Endodermal cell (in vitro differentiated cells): ENCODE measurements at regions not wholly inside any gene's neighbourhood (a gene's known extent, or its start where the extent isn't known, plus 50 kb on each side); places are given as distances from the start of the nearest gene placed in this dataset.

ENCODE experiments used
- DNase-seq: peaks from one replicate; pipeline ENCODE4 v3.0.0-alpha.2; 2017
- H3K27ac ChIP-seq: 2 replicates; pipeline ENCODE4 v1.5.1; 2013; ENCODE audit warnings: mild to moderate bottlenecking, low read depth, low read length, moderate library complexity
- H3K27me3 ChIP-seq: 2 replicates; pipeline ENCODE4 v1.6.1; 2013; ENCODE audit warnings: mild to moderate bottlenecking, low read length, moderate library complexity; ENCODE audit not compliant: insufficient read depth, control insufficient read depth, poor library complexity, severe bottlenecking
- H3K36me3 ChIP-seq: 2 replicates; pipeline ENCODE4 v1.7.0; 2013; ENCODE audit warnings: mild to moderate bottlenecking, low read length, moderate library complexity; ENCODE audit not compliant: control insufficient read depth, insufficient read depth
- H3K4me1 ChIP-seq: one replicate; pipeline ENCODE4 v1.7.0; 2013; ENCODE audit warnings: low read length; ENCODE audit not compliant: control insufficient read depth, insufficient read depth
- H3K4me3 ChIP-seq: 2 replicates; pipeline ENCODE4 v1.5.1; 2013; ENCODE audit warnings: mild to moderate bottlenecking, low read length, moderate library complexity
- H3K9ac ChIP-seq: 2 replicates; pipeline ENCODE4 v1.6.1; 2013; ENCODE audit warnings: mild to moderate bottlenecking, low read length, moderate library complexity; ENCODE audit not compliant: poor library complexity, severe bottlenecking; ENCODE audit errors: extremely low read depth
- H3K9me3 ChIP-seq: 2 replicates; pipeline ENCODE4 v1.6.1; 2013; ENCODE audit warnings: mild to moderate bottlenecking, low read length, moderate library complexity; ENCODE audit not compliant: control insufficient read depth
- H3K27ac Mint-ChIP-seq: 2 replicates; pipeline ENCODE4 v1.8.0; 2020; ENCODE audit warnings: mixed read lengths
- H3K27me3 Mint-ChIP-seq: 2 replicates; pipeline ENCODE4 v1.8.0; 2021; ENCODE audit warnings: mild to moderate bottlenecking, mixed read lengths; ENCODE audit not compliant: insufficient read depth
- H3K36me3 Mint-ChIP-seq: 2 replicates; pipeline ENCODE4 v1.8.0; 2020; ENCODE audit warnings: low read depth, mixed read lengths
- H3K4me1 Mint-ChIP-seq: 2 replicates; pipeline ENCODE4 v1.8.0; 2020; ENCODE audit warnings: mixed read lengths
- H3K4me3 Mint-ChIP-seq: 2 replicates; pipeline ENCODE4 v1.8.0; 2020; ENCODE audit warnings: mild to moderate bottlenecking, moderate library complexity, mixed read lengths
- H3K9me3 Mint-ChIP-seq: 2 replicates; pipeline ENCODE4 v1.8.0; 2020; ENCODE audit warnings: mild to moderate bottlenecking, mixed read lengths
- WGBS, 2 experiments: methylation state at CpG; one replicate each; pipeline versions ENCODE4 v1.1.5 to v1.1.7; 2013; ENCODE audit warnings: missing lambda C conversion rate in 2 of 2, mixed read lengths in 1 of 2; ENCODE audit not compliant: insufficient coverage in 1 of 2, insufficient read length in 1 of 2; 5-methylcytosine and 5-hydroxymethylcytosine counted together
- TF ChIP-seq, protein P1 (sequence below): fragments of 200-600 bp; sonication (generic); conservative IDR thresholded peaks from 2 replicates; pipeline ENCODE4 v1.5.0; 2021; ENCODE audit warnings: antibody characterized with exemption, mild to moderate bottlenecking

DNA sequence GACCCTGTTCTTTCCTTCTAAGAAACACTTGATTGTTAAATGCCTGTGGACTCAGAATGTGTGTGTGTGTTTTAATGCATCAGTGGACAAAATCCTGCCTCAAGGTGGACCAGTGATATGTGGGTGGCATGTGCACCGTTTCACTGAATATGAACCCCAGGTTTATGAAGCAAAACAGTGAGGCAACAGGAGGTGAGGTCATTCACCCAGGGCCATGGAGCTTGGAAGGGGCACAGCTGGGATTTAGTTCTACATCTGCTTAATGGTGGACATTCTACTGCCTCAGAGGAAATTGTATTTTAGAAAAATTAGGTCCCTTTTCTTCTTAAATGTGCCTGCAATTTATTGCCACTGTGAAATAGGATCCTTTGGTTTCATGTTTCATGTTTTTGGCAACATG is 549.5 kb upstream of the EEF2KMT start:
- H3K4me1 ChIP-seq, result no peaks in the 10 kb centered on the region
- 80 to 86% methylated on average over 1 of the region's 1 CpG for WGBS, 2 experiments
- peaks cover 2% of the 10 kb centered on the region for H3K27me3 Mint-ChIP-seq
- no peak overlapping the region for H3K27ac ChIP-seq
- no peaks in the 10 kb centered on the region for H3K36me3 Mint-ChIP-seq
- H3K27me3 ChIP-seq, result no peaks in the 10 kb centered on the region
- no peak overlapping the region for H3K9ac ChIP-seq
- no peaks in the 10 kb centered on the region for H3K9me3 Mint-ChIP-seq
- H3K9me3 ChIP-seq, result no peaks in the 10 kb centered on the region
- no peak overlapping the region for H3K27ac Mint-ChIP-seq
- no peaks in the 10 kb centered on the region for H3K36me3 ChIP-seq
- DNase-seq, result no peak
- no peak overlapping the region for H3K4me3 Mint-ChIP-seq
- peaks cover 21% of the 10 kb centered on the region for H3K4me1 Mint-ChIP-seq
- H3K4me3 ChIP-seq, result no peak overlapping the region
- TF ChIP-seq, protein P1, sequence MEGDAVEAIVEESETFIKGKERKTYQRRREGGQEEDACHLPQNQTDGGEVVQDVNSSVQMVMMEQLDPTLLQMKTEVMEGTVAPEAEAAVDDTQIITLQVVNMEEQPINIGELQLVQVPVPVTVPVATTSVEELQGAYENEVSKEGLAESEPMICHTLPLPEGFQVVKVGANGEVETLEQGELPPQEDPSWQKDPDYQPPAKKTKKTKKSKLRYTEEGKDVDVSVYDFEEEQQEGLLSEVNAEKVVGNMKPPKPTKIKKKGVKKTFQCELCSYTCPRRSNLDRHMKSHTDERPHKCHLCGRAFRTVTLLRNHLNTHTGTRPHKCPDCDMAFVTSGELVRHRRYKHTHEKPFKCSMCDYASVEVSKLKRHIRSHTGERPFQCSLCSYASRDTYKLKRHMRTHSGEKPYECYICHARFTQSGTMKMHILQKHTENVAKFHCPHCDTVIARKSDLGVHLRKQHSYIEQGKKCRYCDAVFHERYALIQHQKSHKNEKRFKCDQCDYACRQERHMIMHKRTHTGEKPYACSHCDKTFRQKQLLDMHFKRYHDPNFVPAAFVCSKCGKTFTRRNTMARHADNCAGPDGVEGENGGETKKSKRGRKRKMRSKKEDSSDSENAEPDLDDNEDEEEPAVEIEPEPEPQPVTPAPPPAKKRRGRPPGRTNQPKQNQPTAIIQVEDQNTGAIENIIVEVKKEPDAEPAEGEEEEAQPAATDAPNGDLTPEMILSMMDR, result no peak

DNA sequence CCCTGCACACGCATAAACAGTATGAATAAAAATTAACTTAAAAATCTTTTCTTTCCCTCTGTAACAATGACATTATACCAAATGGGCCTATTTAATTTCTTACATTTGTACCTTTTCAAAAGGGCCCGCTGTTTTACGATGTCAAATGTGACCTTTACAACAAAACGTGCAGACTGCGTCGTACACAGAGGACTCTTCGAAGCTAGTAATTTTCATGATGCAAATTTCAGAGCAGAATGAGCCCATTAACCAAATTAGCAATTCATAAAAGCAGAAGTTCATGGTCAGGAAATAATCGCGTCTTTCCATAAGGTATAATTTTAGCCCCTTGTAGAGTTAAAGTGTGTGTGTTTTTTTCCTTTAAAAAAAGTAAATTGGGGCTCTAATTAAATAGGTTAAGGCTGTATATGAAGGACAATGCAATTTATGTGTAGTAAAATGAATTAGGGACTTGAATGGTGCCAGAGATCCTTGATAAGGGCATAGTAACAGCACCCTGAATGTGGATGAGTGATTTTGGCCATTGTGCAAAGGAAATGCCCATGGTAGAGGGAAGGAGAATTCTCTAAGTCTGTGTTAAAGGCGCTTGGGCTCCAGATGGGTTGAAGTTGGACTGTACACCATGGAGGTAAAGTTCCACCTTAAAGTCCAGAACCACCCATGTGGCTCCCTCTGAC is 546.4 kb upstream of the EEF2KMT start:
- WGBS, 2 experiments, result 93 to 96% methylated on average over 9 to 10 of the region's 10 CpGs
- Mint-ChIP-seq H3K27ac (no peak overlapping the region), H3K4me1 (peaks cover 7% of the 10 kb centered on the region)

DNA sequence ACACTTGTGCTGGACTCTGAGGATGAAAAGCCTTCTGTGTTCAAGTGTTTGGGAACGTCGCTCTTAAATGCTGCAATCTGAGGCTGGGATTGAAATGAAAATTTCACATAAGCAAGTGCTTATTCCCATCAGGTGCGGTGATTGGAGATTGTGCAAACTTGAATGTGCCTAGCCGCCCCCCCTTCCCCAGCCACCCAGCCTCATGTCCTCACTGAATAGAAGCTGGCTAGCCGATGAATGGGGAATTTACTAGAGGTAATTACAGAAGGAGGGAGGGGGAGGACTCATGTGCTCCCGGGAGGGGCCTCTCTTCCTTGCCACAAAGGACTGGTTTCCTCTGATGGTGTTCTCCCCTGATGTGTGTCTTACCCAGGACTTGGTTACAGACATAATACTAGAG is 544.8 kb upstream of the EEF2KMT start:
- H3K4me3 ChIP-seq, result no peak overlapping the region
- no peaks in the 10 kb centered on the region for H3K4me1 ChIP-seq
- Mint-ChIP-seq H3K9me3 (no peaks in the 10 kb centered on the region), H3K4me3 (no peak overlapping the region), H3K27ac (no peak overlapping the region), H3K4me1 (peaks cover 4% of the 10 kb centered on the region), H3K27me3 (peaks cover 2% of the 10 kb centered on the region), H3K36me3 (no peaks in the 10 kb centered on the region)
- no peak overlapping the region for H3K9ac ChIP-seq
- no peaks in the 10 kb centered on the region for H3K9me3 ChIP-seq
- TF ChIP-seq, protein P1, result no peak
- no peak overlapping the region for H3K27ac ChIP-seq
- no peak for DNase-seq
- no peaks in the 10 kb centered on the region for H3K36me3 ChIP-seq
- WGBS, 2 experiments, result 88 to 100% methylated on average over 2 to 6 of the region's 6 CpGs
- no peaks in the 10 kb centered on the region for H3K27me3 ChIP-seq

More for the DNA sequence above, 546.4 kb upstream of the EEF2KMT start:
- Histone ChIP-seq H3K4me3 (no peak overlapping the region), H3K27me3 (no peaks in the 10 kb centered on the region), H3K9ac (no peak overlapping the region), H3K4me1 (no peaks in the 10 kb centered on the region), H3K27ac (no peak overlapping the region), H3K36me3 (no peaks in the 10 kb centered on the region), H3K9me3 (no peaks in the 10 kb centered on the region)
- DNase-seq, result no peak
- Mint-ChIP-seq H3K27me3 (peaks cover 2% of the 10 kb centered on the region), H3K9me3 (no peaks in the 10 kb centered on the region), H3K36me3 (no peaks in the 10 kb centered on the region), H3K4me3 (no peak overlapping the region)
- TF ChIP-seq, protein P1, result no peak
